Fibroblast of lung (primary cell): ENCODE measurements at regions not wholly inside any gene's neighbourhood (a gene's known extent, or its start where the extent isn't known, plus 50 kb on each side); places are given as distances from the start of the nearest gene placed in this dataset.

Source experiments
- DNase-seq, 2 donors: peaks; one replicate each; pipeline versions ENCODE4 v3.0.0 to v3.0.0-alpha.2; 2010; ENCODE audit warnings: low read depth in 2 of 2
- H2AFZ ChIP-seq: 2 replicates; pipeline ENCODE4 v1.5.1; 2012; ENCODE audit warnings: low read length, control low read depth, inconsistent platforms
- H3K27ac ChIP-seq: 2 replicates; pipeline ENCODE4 v1.5.1; 2011; ENCODE audit warnings: low read length, control low read depth; ENCODE audit not compliant: insufficient read depth
- H3K27me3 ChIP-seq: 2 replicates; pipeline ENCODE4 v1.5.1; 2011; ENCODE audit warnings: mild to moderate bottlenecking, low read length; ENCODE audit not compliant: control insufficient read depth, insufficient read depth
- H3K36me3 ChIP-seq: 2 replicates; pipeline ENCODE4 v1.5.1; 2011; ENCODE audit warnings: low read length; ENCODE audit not compliant: control insufficient read depth, insufficient read depth
- H3K4me1 ChIP-seq: 2 replicates; pipeline ENCODE4 v1.5.1; 2011; ENCODE audit warnings: low read length; ENCODE audit not compliant: control insufficient read depth, insufficient read depth; ENCODE audit errors: extremely low read depth
- H3K4me2 ChIP-seq: 2 replicates; pipeline ENCODE4 v1.5.1; 2011; ENCODE audit warnings: low read length, control low read depth; ENCODE audit not compliant: insufficient read depth; ENCODE audit errors: extremely low read depth
- H3K4me3 ChIP-seq, 4 experiments: fragments of 200-600 bp in 1 of 4; sonication (generic) in 1 of 4; replicated peaks in 1 of 4; 2 replicates each; pipeline ENCODE4 v1.5.1; 2011 to 2016; ENCODE audit warnings: low read length in 4 of 4, low read depth in 3 of 4, mild to moderate bottlenecking in 3 of 4, control low read depth in 2 of 4, inconsistent platforms in 1 of 4, mixed read lengths in 1 of 4; ENCODE audit not compliant: insufficient read depth in 1 of 4; ENCODE audit errors: control extremely low read depth in 1 of 4
- H3K79me2 ChIP-seq: 2 replicates; pipeline ENCODE4 v1.5.1; 2012; ENCODE audit warnings: mild to moderate bottlenecking, low read length, inconsistent platforms; ENCODE audit not compliant: control insufficient read depth, insufficient read depth
- H3K9ac ChIP-seq: 2 replicates; pipeline ENCODE4 v1.5.1; 2011; ENCODE audit warnings: mild to moderate bottlenecking, low read length, control low read depth; ENCODE audit not compliant: insufficient read depth
- H3K9me3 ChIP-seq: 2 replicates; pipeline ENCODE4 v1.5.1; 2012; ENCODE audit warnings: low read depth, low read length; ENCODE audit not compliant: control insufficient read depth, insufficient read depth
- H4K20me1 ChIP-seq: 2 replicates; pipeline ENCODE4 v1.5.1; 2011; ENCODE audit warnings: low read length; ENCODE audit not compliant: control insufficient read depth, insufficient read depth; ENCODE audit errors: extremely low read depth
- CTCF ChIP-seq, 2 donors: IDR thresholded peaks in 1 of 2; conservative IDR thresholded peaks in 1 of 2; 1 replicate in 1 of 2; 2 replicates in 1 of 2; pipeline ENCODE4 v1.5.1; 2011 to 2012; ENCODE audit warnings: low read length in 2 of 2, control low read depth in 1 of 2, inconsistent platforms in 1 of 2, low read depth in 1 of 2, mild to moderate bottlenecking in 1 of 2
- EZH2 ChIP-seq: IDR thresholded peaks from 2 replicates; pipeline ENCODE4 v1.5.1; 2012; ENCODE audit warnings: low read length, control low read depth, mild to moderate bottlenecking; ENCODE audit errors: missing control alignments

- Histone ChIP-seq H3K4me1 (no peaks in the 10 kb centered on the region), H3K4me3 (no peak overlapping the region), H3K9me3 (no peaks in the 10 kb centered on the region), H3K27ac (no peak overlapping the region), H3K9ac (no peak overlapping the region), H3K36me3 (no peaks in the 10 kb centered on the region), H3K79me2 (no peaks in the 10 kb centered on the region), H2AFZ (no peak overlapping the region), H3K27me3 (no peaks in the 10 kb centered on the region), H3K4me2 (no peak overlapping the region), H4K20me1 (no peaks in the 10 kb centered on the region)
- no peak for DNase-seq
- TF ChIP-seq CTCF (conservative IDR thresholded peaks at IDR 0.05 in 1 of 2, IDR thresholded peaks at IDR 0.05 in 1 of 2; ENCODE audit: low read depth in 1 of 2, low read length in 2 of 2) (no peak), EZH2 (no peak)
Observed at GRCh38 chrX:17262123-17262522, 112.9 kb upstream of the NHS start.

GRCh38 chrX:17266136-17266535 is 108.9 kb upstream of the NHS start:
- H3K9ac ChIP-seq, result no peak overlapping the region
- H3K4me2 ChIP-seq, result no peak overlapping the region
- H3K9me3 ChIP-seq, result no peaks in the 10 kb centered on the region
- no peaks in the 10 kb centered on the region for H3K4me1 ChIP-seq
- no peak for TF ChIP-seq CTCF (conservative IDR thresholded peaks at IDR 0.05 in 1 of 2, IDR thresholded peaks at IDR 0.05 in 1 of 2; ENCODE audit: low read depth in 1 of 2, low read length in 2 of 2)
- no peak for TF ChIP-seq EZH2
- no peaks in the 10 kb centered on the region for H3K79me2 ChIP-seq
- H3K36me3 ChIP-seq, result no peaks in the 10 kb centered on the region
- no peak overlapping the region for H3K4me3 ChIP-seq
- no peak overlapping the region for H2AFZ ChIP-seq
- DNase-seq, result peak; percentile 8 to 60
- H4K20me1 ChIP-seq, result no peaks in the 10 kb centered on the region
- no peak overlapping the region for H3K27ac ChIP-seq
- no peaks in the 10 kb centered on the region for H3K27me3 ChIP-seq

- H3K27ac ChIP-seq, result no peak overlapping the region
- no peak overlapping the region for H2AFZ ChIP-seq
- H3K9ac ChIP-seq, result no peak overlapping the region
- TF ChIP-seq CTCF (conservative IDR thresholded peaks at IDR 0.05 in 1 of 2, IDR thresholded peaks at IDR 0.05 in 1 of 2; ENCODE audit: low read depth in 1 of 2, low read length in 2 of 2) (no peak), EZH2 (no peak)
- H3K36me3 ChIP-seq, result no peaks in the 10 kb centered on the region
- H4K20me1 ChIP-seq, result no peaks in the 10 kb centered on the region
- H3K4me2 ChIP-seq, result no peak overlapping the region
- no peak for DNase-seq
- H3K4me3 ChIP-seq, result no peak overlapping the region
- H3K27me3 ChIP-seq, result no peaks in the 10 kb centered on the region
- H3K4me1 ChIP-seq, result no peaks in the 10 kb centered on the region
- H3K79me2 ChIP-seq, result no peaks in the 10 kb centered on the region
- H3K9me3 ChIP-seq, result no peaks in the 10 kb centered on the region
Observed at GRCh38 chrX:17278961-17279360, 96.0 kb upstream of the NHS start.
